Ovary (tissue), 7 donors: ENCODE measurements at regions not wholly inside any gene's neighbourhood (a gene's known extent, or its start where the extent isn't known, plus 50 kb on each side); places are given as distances from the start of the nearest gene placed in this dataset.

Experiments
- DNase-seq, 5 donors: peaks; one replicate each; pipeline ENCODE4 v3.0.0-alpha.2; 2019 to 2020
- H3K27ac ChIP-seq, 2 donors: fragments of 200-600 bp; one replicate each; pipeline versions ENCODE4 v1.5.1 to v1.8.0; 2019 to 2022
- H3K27me3 ChIP-seq: fragments of 200-600 bp; one replicate; pipeline ENCODE4 v1.8.0; 2022
- H3K36me3 ChIP-seq: fragments of 200-600 bp; sonication (generic); one replicate; pipeline ENCODE4 v1.5.1; 2019
- H3K4me1 ChIP-seq: one replicate; pipeline ENCODE4 v1.8.1; 2013; ENCODE audit warnings: mild to moderate bottlenecking, moderate library complexity; ENCODE audit not compliant: insufficient read depth
- H3K4me3 ChIP-seq: fragments of 200-600 bp; sonication (generic); one replicate; pipeline ENCODE4 v1.5.1; 2017
- H3K9me3 ChIP-seq, 2 donors: fragments of 200-600 bp in 1 of 2; sonication (generic) in 1 of 2; one replicate each; pipeline versions ENCODE4 v1.5.1 to v1.8.1; 2013 to 2019; ENCODE audit warnings: mild to moderate bottlenecking in 1 of 2, moderate library complexity in 1 of 2
- CTCF ChIP-seq, 3 donors: fragments of 450-650 bp in 2 of 3; fragments of 200-600 bp in 1 of 3; IDR thresholded peaks; one replicate each; pipeline versions ENCODE4 v1.5.1 to v1.8.0; 2016 to 2022; ENCODE audit warnings: antibody characterized with exemption in 3 of 3, mild to moderate bottlenecking in 1 of 3
- EP300 ChIP-seq: sonication (generic); formaldehyde crosslinking; IDR thresholded peaks from one replicate; pipeline ENCODE4 v1.6.1; 2017; ENCODE audit warnings: antibody characterized with exemption
- POLR2A ChIP-seq: fragments of 450-650 bp; IDR thresholded peaks from one replicate; pipeline ENCODE4 v1.6.1; 2017; ENCODE audit warnings: antibody characterized with exemption, mild to moderate bottlenecking, moderate library complexity
- WGBS, 3 donors: extraction: QIAGEN DNeasy Blood & Tissue Kit in 1 of 3; methylation state at CpG; one replicate each; pipeline versions ENCODE4 v1.1.5 to v1.1.7; 2013 to 2017; 5-methylcytosine and 5-hydroxymethylcytosine counted together
- intact Hi-C, 4 donors: fragments of 100-400 bp; cut with DNase I; formaldehyde crosslinking; loops; one replicate each; pipeline versions ENCODE4 v1.11.0 to v1.15.1; 2022 to 2023
- donor health status: DM: no; HTN: no; CAD: no; lungs with moderate emphysema.
- donor health status: DM: no; HTN: no; CAD: no.
- donor health status: Bipolar disorder and iron deficiency.
- donor health status: DM: no; HTN: no; CAD: no.
- donor health status: DM: yes; HTN: yes; CAD: no.

- H3K27me3 ChIP-seq, result no peaks in the 10 kb centered on the region
- H3K4me3 ChIP-seq, result no peak overlapping the region
- TF ChIP-seq POLR2A (no peak), EP300 (no peak), CTCF (IDR thresholded peaks at IDR 0.05) (no peak)
- no peaks in the 10 kb centered on the region for H3K9me3 ChIP-seq
- no peaks in the 10 kb centered on the region for H3K36me3 ChIP-seq
- DNase-seq, result no peak
- H3K27ac ChIP-seq, result no peak overlapping the region
- no peaks in the 10 kb centered on the region for H3K4me1 ChIP-seq
- intact Hi-C loops, result no loop called here
- WGBS, 3 donors, result 69 to 86% (median 80%) methylated on average over 1 of the region's 1 CpG
These were observed 140.0 kb upstream of the HS3ST3A1 start for GRCh38 chr17:13741744-13742143.

DNA sequence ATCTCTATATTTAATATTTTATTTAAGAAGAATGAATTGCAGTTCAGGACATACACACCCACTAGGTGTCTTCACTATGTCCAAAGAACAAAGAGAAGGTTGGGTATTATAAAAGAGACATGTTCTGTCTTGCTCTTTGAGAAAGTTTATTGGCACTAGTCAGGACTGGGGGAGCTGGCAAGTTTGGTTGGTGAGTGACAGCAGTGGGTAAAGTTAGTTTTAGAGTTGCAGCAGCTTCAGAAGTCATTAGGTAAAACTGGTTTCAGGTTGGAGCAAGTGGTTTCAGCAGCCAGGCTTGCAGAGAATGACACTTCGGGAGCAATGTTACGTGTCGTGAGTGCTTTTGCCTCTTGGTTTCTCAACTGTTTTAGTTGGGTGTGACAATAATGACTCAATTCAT is 142.2 kb upstream of the HS3ST3A1 start:
- DNase-seq, result no peak
- 93 to 94% (median 94%) methylated on average over 3 of the region's 3 CpGs for WGBS, 3 donors
- Histone ChIP-seq H3K9me3 (no peaks in the 10 kb centered on the region), H3K27me3 (no peaks in the 10 kb centered on the region), H3K27ac (no peak overlapping the region), H3K4me3 (no peak overlapping the region), H3K4me1 (no peaks in the 10 kb centered on the region), H3K36me3 (no peaks in the 10 kb centered on the region)
- intact Hi-C loops, result no loop called here
- TF ChIP-seq CTCF (IDR thresholded peaks at IDR 0.05) (no peak), EP300 (no peak), POLR2A (no peak)

- WGBS, 3 donors, result 87 to 91% (median 90%) methylated on average over 9 of the region's 9 CpGs
- no peak for DNase-seq
These were observed 144.7 kb upstream of the HS3ST3A1 start for GRCh38 chr17:13746404-13746803.

GRCh38 chr17:13749166-13749890 is 147.6 kb upstream of the HS3ST3A1 start:
- H3K27ac ChIP-seq, result no peak overlapping the region
- no peaks in the 10 kb centered on the region for H3K36me3 ChIP-seq
- H3K27me3 ChIP-seq, result no peaks in the 10 kb centered on the region
- H3K4me3 ChIP-seq, result no peak overlapping the region
- WGBS, 3 donors, result 70 to 72% (median 70%) methylated on average over 5 of the region's 5 CpGs
- no peak for TF ChIP-seq CTCF (IDR thresholded peaks at IDR 0.05)
- no peaks in the 10 kb centered on the region for H3K4me1 ChIP-seq
- intact Hi-C loops, result no loop called here
- no peak for DNase-seq
- no peaks in the 10 kb centered on the region for H3K9me3 ChIP-seq

More at GRCh38 chr17:13746404-13746803, 144.7 kb upstream of the HS3ST3A1 start:
- Histone ChIP-seq H3K27me3 (no peaks in the 10 kb centered on the region), H3K36me3 (no peaks in the 10 kb centered on the region), H3K9me3 (no peaks in the 10 kb centered on the region), H3K4me3 (no peak overlapping the region), H3K27ac (no peak overlapping the region), H3K4me1 (no peaks in the 10 kb centered on the region)
- TF ChIP-seq CTCF (IDR thresholded peaks at IDR 0.05), result no peak
- intact Hi-C loops, result no loop called here
